HL-60 (cell line): ENCODE measurements at regions not wholly inside any gene's neighbourhood (a gene's known extent, or its start where the extent isn't known, plus 50 kb on each side); places are given as distances from the start of the nearest gene placed in this dataset.
"Not testable (repeated sequence)": the region's sequence is repeated elsewhere in the genome, so short reads cannot be mapped to it uniquely, and the experiment has no call there.

Experiments used
- DNase-seq, 2 experiments: peaks; one replicate each; pipeline ENCODE4 v3.0.0-alpha.2; 2010 to 2020; ENCODE audit warnings: low read depth in 1 of 2, low spot score in 1 of 2
- H3K27ac ChIP-seq: fragments of 250-450 bp; sonication (Bioruptor Pico); replicated peaks from 2 replicates; pipeline ENCODE4 v1.5.1; 2020; ENCODE audit warnings: mild to moderate bottlenecking, moderate library complexity
- H3K27me3 ChIP-seq: fragments of 250-450 bp; sonication (Bioruptor Pico); 2 replicates; pipeline ENCODE4 v1.5.1; 2021; ENCODE audit warnings: mild to moderate bottlenecking, moderate library complexity; ENCODE audit not compliant: insufficient read depth, poor library complexity, severe bottlenecking
- H3K4me3 ChIP-seq: replicated peaks from 2 replicates; pipeline ENCODE4 v1.5.1; 2011; ENCODE audit warnings: mild to moderate bottlenecking, control low read depth, low read length; ENCODE audit not compliant: insufficient read depth
- CTCF ChIP-seq: IDR thresholded peaks from one replicate; pipeline ENCODE4 v1.5.1; 2011; ENCODE audit warnings: low read length, control low read depth, inconsistent platforms; ENCODE audit not compliant: insufficient read depth
- GABPA ChIP-seq: IDR thresholded peaks from 2 replicates; pipeline ENCODE4 v1.6.1; 2012; ENCODE audit warnings: low read depth
- POLR2AphosphoS5 ChIP-seq: IDR thresholded peaks from 2 replicates; pipeline ENCODE4 v1.6.1; 2012; ENCODE audit warnings: low read depth
- REST ChIP-seq: IDR thresholded peaks from 2 replicates; pipeline ENCODE4 v1.6.1; 2012; ENCODE audit warnings: low read depth; ENCODE audit not compliant: insufficient replicate concordance
- SPI1 ChIP-seq: IDR thresholded peaks from 2 replicates; pipeline ENCODE4 v1.6.1; 2012; ENCODE audit warnings: low read depth, mild to moderate bottlenecking, borderline replicate concordance

DNA sequence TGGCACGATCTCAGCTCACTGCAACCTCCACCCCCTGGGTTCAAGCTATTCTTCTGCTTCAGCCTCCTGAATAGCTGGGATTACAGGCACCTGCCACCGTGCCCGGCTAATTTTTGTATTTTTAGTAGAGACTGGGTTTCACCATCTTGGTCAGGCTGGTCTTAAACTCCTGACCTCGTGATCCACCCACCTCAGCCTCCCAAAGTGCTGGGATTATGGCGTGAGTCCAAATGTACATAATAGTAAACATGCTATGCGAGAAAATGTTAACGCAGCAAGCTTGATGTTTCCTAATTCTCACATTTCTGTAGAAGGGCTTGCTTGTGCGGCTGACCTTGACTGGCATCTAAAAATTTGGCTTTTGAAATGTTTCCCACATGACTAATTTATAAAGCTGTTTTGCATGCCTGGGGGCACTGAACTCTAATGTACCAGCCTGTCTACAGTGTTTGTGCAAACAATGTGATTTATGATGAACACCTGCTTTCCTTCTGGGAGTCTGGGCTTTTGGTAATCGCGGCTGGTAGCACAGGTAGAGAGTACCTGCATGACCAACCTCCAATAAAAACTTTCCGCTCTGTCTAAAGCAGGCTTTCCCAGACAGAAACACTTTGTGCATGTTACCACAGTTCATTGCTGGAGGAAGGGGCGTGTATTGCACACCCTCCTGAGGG lies 216.8 kb downstream of the IL15 start:
- no peak overlapping the region for H3K4me3 ChIP-seq
- no peak overlapping the region for H3K27ac ChIP-seq
- TF ChIP-seq POLR2AphosphoS5 (no peak), SPI1 (no peak), REST (no peak), GABPA (no peak), CTCF (no peak)
- H3K27me3 ChIP-seq, result no peaks in the 10 kb centered on the region
- DNase-seq, result no peak

DNA sequence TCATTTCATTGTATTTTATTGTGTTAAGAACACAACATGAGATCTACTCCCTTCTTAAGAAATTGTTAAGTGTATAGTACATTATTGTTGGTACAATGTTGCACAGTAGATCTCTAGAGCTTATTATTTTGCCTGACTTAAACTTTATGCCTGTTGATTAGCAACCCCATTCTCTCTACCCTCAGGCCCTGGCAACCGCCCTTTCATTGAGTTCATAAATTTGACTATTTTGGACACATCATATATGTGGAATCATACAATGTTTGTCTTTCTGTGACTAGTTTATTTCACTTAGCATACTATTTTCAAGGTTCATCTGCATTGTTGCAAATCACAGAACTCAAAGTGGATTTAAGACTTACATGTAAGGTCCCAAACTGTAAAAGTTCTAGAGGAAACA lies 222.1 kb downstream of the IL15 start:
- H3K4me3 ChIP-seq, result no peak overlapping the region
- TF ChIP-seq CTCF (no peak), GABPA (no peak)
- no peaks in the 10 kb centered on the region for H3K27me3 ChIP-seq
- DNase-seq, result no peak
- no peak overlapping the region for H3K27ac ChIP-seq

GRCh38 chr4:141860974-141861373 lies 224.6 kb downstream of the IL15 start:
- no peak for TF ChIP-seq POLR2AphosphoS5
- no peak for TF ChIP-seq REST
- no peak for TF ChIP-seq SPI1
- Histone ChIP-seq H3K27ac (no peak overlapping the region), H3K4me3 (no peak overlapping the region), H3K27me3 (no peaks in the 10 kb centered on the region)
- no peak for DNase-seq

DNA sequence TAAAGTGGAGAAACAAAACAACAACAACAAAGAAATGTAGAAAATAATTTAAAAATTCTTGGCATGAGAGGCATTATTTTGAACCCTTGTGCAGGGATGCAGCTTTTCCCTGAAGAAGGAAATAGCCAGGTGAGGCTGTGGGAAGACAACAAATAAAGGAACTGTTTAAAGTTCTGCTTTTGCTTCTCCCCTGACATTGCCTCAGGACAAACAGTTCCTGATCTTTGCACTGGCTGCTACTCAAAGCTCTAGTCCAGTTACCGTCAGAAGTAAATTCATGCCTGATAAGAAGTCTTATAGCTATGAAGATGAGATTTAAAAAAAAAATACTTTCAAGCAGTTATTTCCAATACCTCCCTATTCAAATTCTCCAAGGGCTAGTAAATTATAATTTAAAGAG lies 233.8 kb downstream of the IL15 start:
- TF ChIP-seq SPI1, result peak; percentile 19; the same call in 1 of the 2 replicates
- no peak for TF ChIP-seq GABPA
- Histone ChIP-seq H3K4me3 (no peak overlapping the region), H3K27me3 (no peaks in the 10 kb centered on the region), H3K27ac (no peak overlapping the region)
- no peak for DNase-seq

DNA sequence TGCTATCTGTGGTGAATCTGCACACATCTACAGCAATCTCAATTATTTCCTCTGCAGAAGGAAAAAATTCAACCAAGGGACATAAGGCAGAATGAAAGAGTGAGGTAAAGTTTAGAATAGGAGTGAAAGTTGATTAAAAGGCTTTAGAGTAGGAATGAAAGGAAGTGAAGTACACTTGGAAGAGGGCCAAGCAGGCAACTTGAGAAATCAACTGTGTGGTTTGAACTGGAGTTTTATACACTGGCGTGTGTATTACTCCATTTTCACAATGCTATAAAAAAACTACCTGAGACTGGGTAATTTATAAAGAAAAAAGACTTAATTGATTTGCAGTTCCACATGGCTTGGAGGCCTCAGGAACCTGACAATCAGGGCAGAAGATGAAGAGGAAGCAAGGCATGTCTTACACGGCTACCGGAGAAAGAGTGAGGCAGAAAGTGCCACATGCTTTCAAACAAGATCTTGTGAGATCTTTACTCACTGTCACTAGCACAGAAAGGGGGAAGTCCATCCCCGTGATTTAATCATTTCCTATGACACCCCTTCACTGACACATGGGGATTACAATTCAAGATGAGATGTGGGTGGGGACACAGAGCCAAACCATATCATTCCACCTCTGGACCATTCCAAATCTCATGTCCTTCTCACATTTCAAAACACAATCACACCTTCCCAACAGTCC lies 234.8 kb downstream of the IL15 start:
- H3K4me3 ChIP-seq, result no peak overlapping the region
- H3K27ac ChIP-seq, result no peak overlapping the region
- no peaks in the 10 kb centered on the region for H3K27me3 ChIP-seq
- DNase-seq, result peak in 1 of 2 experiments; percentile 17
- no peak for TF ChIP-seq SPI1
- TF ChIP-seq POLR2AphosphoS5, result no peak
- no peak for TF ChIP-seq REST
- no peak for TF ChIP-seq GABPA
- no peak for TF ChIP-seq CTCF

DNA sequence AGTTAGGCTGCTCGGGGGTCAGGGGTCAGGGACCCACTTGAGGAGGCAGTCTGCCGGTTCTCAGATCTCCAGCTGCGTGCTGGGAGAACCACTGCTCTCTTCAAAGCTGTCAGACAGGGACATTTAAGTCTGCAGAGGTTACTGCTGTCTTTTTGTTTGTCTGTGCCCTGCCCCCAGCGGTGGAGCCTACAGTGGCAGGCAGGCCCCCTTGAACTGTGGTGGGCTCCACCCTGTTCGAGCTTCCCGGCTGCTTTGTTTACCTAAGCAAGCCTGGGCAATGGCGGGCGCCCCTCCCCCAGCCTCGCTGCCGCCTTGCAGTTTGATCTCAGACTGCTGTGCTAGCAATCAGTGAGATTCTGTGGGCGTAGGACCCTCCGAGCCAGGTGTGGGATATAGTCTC lies 246.3 kb downstream of the IL15 start:
- not testable (repeated sequence) for H3K27me3 ChIP-seq, DNase-seq, H3K27ac ChIP-seq, H3K4me3 ChIP-seq
